GM13977 (cell line): ENCODE measurements at regions not wholly inside any gene's neighbourhood (a gene's known extent, or its start where the extent isn't known, plus 50 kb on each side); places are given as distances from the start of the nearest gene placed in this dataset.

ENCODE experiments used
- DNase-seq: peaks from one replicate; pipeline ENCODE4 v3.0.0; 2012; ENCODE audit warnings: low spot score
- in situ Hi-C: fragments of 300-500 bp; cut with MboI; formaldehyde crosslinking; loops from one replicate; pipeline ENCODE4 v1.12.0; 2022; ENCODE audit warnings: low sequenced_read_pairs, low pct_unique_long_range_greater_than_20kb, mixed read lengths, inconsistent platforms; ENCODE audit not compliant: unreplicated experiment
- TF ChIP-seq, protein P1 (sequence below): IDR thresholded peaks from 2 replicates; pipeline ENCODE4 v1.5.1; 2012; ENCODE audit warnings: mild to moderate bottlenecking, control low read depth; ENCODE audit not compliant: insufficient read depth; ENCODE audit errors: extremely low read depth, missing control alignments

DNA sequence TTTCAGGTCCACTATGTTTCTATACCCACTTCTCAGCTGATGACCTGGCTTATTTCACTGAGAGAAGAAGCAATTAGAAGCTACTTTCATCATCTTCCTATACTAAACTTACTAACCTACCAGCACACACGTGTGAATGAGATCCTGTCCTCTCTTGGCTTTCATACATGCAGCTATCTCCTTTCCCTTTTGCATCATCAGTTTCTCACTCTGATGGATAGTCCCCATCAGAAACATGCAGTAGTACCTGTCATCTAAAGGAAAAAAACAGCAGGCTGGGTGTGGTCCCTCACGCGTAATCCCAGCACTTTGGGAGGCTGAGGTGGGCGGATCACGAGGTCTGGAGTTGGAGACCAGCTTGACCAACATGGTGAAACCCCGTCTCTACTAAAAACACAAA is 237.6 kb upstream of the C2CD4B start:
- TF ChIP-seq, protein P1, sequence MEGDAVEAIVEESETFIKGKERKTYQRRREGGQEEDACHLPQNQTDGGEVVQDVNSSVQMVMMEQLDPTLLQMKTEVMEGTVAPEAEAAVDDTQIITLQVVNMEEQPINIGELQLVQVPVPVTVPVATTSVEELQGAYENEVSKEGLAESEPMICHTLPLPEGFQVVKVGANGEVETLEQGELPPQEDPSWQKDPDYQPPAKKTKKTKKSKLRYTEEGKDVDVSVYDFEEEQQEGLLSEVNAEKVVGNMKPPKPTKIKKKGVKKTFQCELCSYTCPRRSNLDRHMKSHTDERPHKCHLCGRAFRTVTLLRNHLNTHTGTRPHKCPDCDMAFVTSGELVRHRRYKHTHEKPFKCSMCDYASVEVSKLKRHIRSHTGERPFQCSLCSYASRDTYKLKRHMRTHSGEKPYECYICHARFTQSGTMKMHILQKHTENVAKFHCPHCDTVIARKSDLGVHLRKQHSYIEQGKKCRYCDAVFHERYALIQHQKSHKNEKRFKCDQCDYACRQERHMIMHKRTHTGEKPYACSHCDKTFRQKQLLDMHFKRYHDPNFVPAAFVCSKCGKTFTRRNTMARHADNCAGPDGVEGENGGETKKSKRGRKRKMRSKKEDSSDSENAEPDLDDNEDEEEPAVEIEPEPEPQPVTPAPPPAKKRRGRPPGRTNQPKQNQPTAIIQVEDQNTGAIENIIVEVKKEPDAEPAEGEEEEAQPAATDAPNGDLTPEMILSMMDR: no peak
- in situ Hi-C loops: no loop called here
- DNase-seq: no peak

DNA sequence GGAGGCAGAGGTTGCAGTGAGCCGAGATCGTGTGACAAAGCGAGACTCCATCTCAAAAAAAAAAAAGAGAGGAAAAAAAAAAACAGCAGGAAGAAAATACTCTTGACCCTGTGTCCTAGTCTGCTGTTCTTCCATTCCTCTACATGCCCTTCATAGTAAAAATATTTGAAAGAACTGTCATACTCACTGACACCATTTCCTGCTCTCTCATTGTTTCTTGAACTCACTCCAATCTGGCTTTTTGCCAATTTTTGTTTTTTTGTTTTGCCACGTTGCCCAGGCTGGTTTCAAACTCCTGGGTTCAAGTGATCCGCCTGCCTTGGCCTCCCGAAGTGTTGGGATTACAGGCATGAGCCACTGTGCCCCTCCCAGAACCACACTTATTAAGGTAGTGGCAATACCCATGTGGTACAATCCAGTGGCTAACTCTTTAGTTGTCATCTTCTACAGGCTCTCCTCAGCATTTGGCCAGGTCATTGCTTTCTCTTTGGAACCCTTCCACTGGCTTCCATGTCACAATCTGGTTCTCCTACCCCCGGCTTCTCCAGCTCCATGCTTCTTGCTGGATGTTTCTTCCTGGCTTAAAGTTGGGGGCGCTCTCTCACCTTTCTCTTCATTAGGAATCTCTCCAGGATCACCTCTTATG is 238.2 kb upstream of the C2CD4B start:
- TF ChIP-seq, protein P1: no peak
- in situ Hi-C loops: no loop called here
- DNase-seq: no peak

- TF ChIP-seq, protein P1: no peak
- in situ Hi-C loops: no loop called here
- no peak for DNase-seq
These were observed 239.3 kb upstream of the C2CD4B start for GRCh38 chr15:62404194-62404985.

GRCh38 chr15:62406305-62406891 is 241.3 kb upstream of the C2CD4B start:
- TF ChIP-seq, protein P1: no peak
- in situ Hi-C loops: no loop called here
- DNase-seq: no peak

- TF ChIP-seq, protein P1: no peak
- in situ Hi-C loops: no loop called here
- DNase-seq: no peak
These were observed 242.1 kb upstream of the C2CD4B start for GRCh38 chr15:62407216-62407615.

- no peak for DNase-seq
- TF ChIP-seq, protein P1: no peak
- in situ Hi-C loops: no loop called here
These were observed 242.9 kb upstream of the C2CD4B start for GRCh38 chr15:62407962-62408361.
